Rectal smooth muscle tissue (tissue), 1 donor: ENCODE measurements at regions not wholly inside any gene's neighbourhood (a gene's known extent, or its start where the extent isn't known, plus 50 kb on each side); places are given as distances from the start of the nearest gene placed in this dataset.
"Not testable (repeated sequence)": the region's sequence is repeated elsewhere in the genome, so short reads cannot be mapped to it uniquely, and the experiment has no call there.

ENCODE experiments used
- H3K27ac ChIP-seq: one replicate; pipeline ENCODE4 v1.7.0; 2013; ENCODE audit warnings: low read depth, low read length, inconsistent platforms
- H3K27me3 ChIP-seq: one replicate; pipeline ENCODE4 v1.7.0; 2013; ENCODE audit warnings: low read length; ENCODE audit not compliant: control insufficient read depth, insufficient read depth
- H3K36me3 ChIP-seq: one replicate; pipeline ENCODE4 v1.7.0; 2013; ENCODE audit warnings: low read length; ENCODE audit not compliant: control insufficient read depth, insufficient read depth
- H3K4me1 ChIP-seq: one replicate; pipeline ENCODE4 v1.7.0; 2013; ENCODE audit warnings: low read length; ENCODE audit not compliant: control insufficient read depth, insufficient read depth
- H3K4me3 ChIP-seq: one replicate; pipeline ENCODE4 v1.7.0; 2013; ENCODE audit warnings: low read length
- H3K9ac ChIP-seq: one replicate; pipeline ENCODE4 v1.7.0; 2013; ENCODE audit warnings: low read length

DNA sequence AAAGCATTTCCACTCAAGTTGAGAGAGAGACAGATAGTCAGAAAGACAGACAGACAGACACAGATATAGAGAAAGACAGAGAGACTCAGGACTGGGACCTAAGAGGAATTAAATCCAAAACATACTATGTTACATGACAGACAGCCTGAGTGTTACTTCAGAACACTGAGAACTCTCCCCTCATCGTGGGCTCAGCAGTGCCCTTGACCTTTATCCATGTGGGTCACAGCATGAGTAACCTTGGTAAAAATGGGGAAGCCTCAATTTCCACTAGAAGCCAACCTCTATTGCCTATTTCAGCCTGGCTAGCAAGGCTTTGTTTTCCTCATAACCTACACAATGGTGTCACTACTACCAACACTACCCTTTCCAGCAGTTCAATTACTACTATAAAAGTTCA, 81.9 kb upstream of the TRABD2B start:
- Histone ChIP-seq H3K36me3 (no peaks in the 10 kb centered on the region), H3K9ac (no peak overlapping the region), H3K27me3 (no peaks in the 10 kb centered on the region), H3K27ac (no peak overlapping the region), H3K4me3 (no peak overlapping the region), H3K4me1 (no peaks in the 10 kb centered on the region)

DNA sequence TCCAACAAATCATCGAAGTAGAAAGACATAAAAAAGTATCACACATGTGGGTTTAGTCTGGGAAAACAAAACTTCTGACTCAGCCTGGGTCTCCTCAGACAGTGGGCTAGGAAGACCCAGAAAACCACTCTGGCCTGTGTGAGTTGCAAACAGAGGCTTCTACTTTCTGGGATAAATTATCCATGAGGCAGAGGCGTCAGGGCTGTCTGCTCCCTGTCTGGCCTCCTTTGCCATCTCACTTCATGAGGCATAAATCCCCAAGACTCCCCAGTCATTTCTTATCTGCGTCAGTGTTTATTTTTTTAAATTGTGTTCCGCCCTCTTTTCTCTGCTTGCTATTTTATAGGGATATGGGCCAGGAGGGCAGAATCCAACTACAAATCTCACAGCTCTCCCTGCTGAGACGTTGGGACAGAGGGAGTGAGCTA, 80.6 kb upstream of the TRABD2B start:
- Histone ChIP-seq H3K27ac (no peak overlapping the region), H3K36me3 (no peaks in the 10 kb centered on the region), H3K4me3 (no peak overlapping the region), H3K9ac (no peak overlapping the region), H3K4me1 (no peaks in the 10 kb centered on the region), H3K27me3 (no peaks in the 10 kb centered on the region)

DNA sequence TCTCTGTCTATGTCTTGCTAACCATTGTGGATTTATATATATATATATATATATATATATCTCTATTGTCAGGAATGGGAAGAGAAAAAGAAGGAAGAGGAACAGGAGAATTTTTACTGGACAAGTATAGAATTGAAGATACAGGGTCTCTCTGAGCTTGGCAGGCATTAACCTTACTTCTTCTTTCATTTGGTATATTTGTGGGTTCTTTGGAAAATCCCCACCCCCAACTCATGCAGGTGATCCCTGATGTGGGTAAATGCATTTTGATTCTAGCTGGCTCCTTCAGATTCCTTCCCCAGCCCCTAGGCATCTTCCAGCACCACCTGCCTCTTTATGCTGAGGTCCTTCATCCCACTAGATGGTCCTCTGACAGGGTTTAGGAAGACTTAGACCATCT, 78.8 kb upstream of the TRABD2B start:
- Histone ChIP-seq H3K36me3 (no peaks in the 10 kb centered on the region), H3K4me3 (no peak overlapping the region), H3K4me1 (no peaks in the 10 kb centered on the region), H3K27ac (no peak overlapping the region), H3K9ac (no peak overlapping the region), H3K27me3 (no peaks in the 10 kb centered on the region)

DNA sequence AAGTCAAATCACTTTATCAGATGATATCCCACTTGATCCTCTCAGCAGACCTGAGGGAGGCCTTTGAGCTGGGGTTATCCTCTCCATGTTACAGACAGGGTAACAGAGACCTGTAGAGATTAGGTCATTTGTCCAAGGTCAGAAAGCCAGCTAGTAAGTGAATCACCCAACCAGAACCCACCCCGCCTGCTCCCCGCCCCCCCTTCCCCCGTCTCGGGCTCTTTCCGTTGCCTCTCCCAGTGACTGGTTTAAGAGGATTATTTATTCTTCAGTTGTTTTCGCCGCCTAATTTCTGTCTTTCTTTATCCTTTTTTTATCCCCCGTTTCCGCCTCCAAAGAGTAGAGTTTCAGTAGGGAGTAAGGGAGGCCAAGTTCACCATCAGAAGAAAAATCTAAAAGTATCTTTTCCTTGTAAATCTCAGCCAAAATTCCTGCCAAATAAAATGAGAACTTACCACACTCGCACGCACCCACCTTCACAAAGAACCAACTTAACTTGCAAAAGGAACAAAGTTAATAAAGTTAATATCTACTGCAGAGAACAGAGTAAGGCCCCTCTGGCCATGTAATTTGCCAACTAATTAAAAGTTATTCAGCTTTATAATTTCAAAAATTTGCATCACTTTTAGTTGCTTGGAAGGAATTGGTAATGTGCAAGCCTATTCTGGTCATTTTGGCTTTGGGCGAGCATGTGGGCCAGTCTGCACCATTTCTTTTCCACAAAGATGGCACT, 76.8 kb upstream of the TRABD2B start:
- Histone ChIP-seq H3K27ac (no peak overlapping the region), H3K9ac (no peak overlapping the region), H3K36me3 (no peaks in the 10 kb centered on the region), H3K4me1 (no peaks in the 10 kb centered on the region), H3K27me3 (no peaks in the 10 kb centered on the region), H3K4me3 (no peak overlapping the region)

DNA sequence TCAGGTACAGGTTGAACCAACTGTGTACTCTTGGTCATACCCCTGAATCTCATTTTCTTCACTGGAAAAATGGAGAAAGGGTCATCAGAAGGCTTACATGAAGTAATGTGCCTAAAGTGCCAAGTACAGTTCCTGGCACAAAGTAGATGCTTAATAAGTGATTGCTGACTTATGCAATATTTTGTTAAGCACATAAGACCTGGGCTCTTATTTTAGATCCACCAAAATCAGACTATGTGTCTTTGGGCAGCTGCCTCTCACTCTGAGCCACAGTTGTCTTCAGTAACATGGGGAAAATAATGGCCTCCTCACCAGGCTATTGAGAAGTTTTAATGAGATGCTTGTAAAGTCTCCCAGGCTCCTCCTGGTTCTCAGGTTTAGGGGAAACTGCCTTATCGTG, 74.3 kb upstream of the TRABD2B start:
- H3K27me3 ChIP-seq, result no peaks in the 10 kb centered on the region
- no peak overlapping the region for H3K9ac ChIP-seq
- no peak overlapping the region for H3K27ac ChIP-seq
- no peaks in the 10 kb centered on the region for H3K4me1 ChIP-seq
- no peak overlapping the region for H3K4me3 ChIP-seq
- no peaks in the 10 kb centered on the region for H3K36me3 ChIP-seq

DNA sequence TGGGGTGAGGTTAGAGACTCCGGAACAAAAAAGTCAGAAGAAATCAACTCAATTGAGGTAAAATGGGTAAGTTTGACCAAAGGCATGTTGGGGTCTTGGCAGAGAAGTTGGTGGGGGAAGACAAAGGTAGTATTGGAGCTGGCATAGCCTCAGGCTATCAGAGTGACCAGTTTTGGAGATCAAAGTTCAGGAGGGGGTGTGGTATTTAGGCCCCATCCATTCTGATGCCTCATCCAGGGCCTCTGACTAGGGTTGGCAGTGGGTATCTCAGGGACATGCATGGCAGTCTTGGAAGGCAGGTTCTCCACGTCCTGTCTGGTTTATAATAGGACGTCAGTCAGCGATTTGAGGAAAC, 73.2 kb upstream of the TRABD2B start:
- Histone ChIP-seq H3K36me3 (no peaks in the 10 kb centered on the region), H3K9ac (no peak overlapping the region), H3K4me3 (no peak overlapping the region), H3K27ac (no peak overlapping the region), H3K4me1 (no peaks in the 10 kb centered on the region), H3K27me3 (no peaks in the 10 kb centered on the region)

DNA sequence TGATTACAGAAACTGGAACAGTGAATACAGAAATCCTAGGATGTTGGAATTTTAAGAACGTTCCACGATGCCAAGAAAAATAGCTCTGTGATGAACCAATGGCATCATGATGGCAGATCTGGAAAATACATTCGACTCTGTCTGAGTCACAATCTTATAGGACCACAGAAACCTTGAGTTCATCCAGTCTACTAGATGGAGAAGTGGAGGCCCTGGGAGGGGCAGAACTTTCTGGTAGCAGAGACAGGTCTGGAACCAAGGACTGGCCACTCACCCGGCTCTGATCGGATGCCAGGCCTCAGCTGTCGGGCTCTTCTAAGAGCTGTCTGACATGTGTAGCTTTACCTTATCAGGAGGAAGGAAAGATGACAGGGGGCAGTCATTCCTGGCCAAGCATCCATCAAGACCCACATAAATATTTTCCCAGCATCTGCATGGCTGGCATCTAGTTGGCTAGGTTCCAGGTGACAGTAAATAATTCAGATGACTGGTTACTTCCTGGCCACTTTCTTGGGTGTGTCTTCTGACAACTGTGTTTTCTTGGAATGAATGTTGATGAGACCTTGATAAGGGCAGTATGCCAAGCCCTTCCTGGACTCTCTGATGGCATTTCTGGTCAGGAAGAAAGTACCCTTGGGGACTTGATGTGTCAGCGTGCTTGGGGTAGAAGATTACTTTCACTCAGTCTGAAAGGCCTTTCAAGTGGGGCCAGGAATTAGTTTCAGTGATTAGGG, 72.6 kb upstream of the TRABD2B start:
- Histone ChIP-seq H3K27me3 (no peaks in the 10 kb centered on the region), H3K4me3 (no peak overlapping the region), H3K36me3 (no peaks in the 10 kb centered on the region), H3K27ac (no peak overlapping the region), H3K4me1 (no peaks in the 10 kb centered on the region), H3K9ac (no peak overlapping the region)

DNA sequence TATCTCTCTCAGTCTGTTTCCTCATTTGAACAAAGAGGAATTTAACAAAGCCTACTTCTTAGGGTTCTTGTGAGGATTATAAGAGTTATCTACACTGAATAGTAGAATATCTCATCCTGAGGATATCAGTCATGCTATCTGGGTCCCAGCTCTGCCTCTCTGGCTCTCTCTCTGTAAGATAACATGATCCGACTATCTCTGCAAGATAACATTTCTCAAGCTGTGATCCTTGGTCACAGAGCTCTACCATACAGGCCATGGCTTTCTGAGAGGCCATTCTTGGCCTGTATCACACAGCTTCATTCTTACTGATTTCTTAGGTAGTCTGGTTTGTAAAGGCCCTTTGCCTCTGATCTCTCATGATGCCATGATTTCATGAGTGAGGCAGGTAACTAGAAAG, 71.0 kb upstream of the TRABD2B start:
- Histone ChIP-seq H3K36me3 (no peaks in the 10 kb centered on the region), H3K27me3 (no peaks in the 10 kb centered on the region), H3K27ac (no peak overlapping the region), H3K4me3 (no peak overlapping the region), H3K9ac (no peak overlapping the region), H3K4me1 (no peaks in the 10 kb centered on the region)

DNA sequence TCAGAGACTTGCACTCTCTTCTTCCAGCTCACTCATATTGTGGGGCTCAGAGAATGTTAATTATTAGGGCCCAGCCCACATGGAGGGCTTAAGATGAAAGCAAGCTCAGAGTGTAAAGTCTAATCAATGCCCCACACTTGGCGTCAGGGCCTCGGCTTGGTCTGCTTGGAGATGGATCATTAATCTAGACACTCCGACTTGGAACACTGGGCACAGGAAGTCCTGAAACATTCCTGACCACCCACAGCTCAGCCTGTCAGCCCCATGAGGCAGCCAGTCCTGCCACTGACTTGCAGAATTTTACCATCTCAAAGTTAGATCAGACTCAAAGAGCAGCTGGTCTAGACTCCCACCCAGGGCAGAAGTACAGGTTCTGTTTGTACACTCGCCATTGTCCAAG, 69.8 kb upstream of the TRABD2B start:
- Histone ChIP-seq H3K4me1 (no peaks in the 10 kb centered on the region), H3K4me3 (no peak overlapping the region), H3K9ac (no peak overlapping the region), H3K27ac (no peak overlapping the region), H3K36me3 (no peaks in the 10 kb centered on the region), H3K27me3 (no peaks in the 10 kb centered on the region)

DNA sequence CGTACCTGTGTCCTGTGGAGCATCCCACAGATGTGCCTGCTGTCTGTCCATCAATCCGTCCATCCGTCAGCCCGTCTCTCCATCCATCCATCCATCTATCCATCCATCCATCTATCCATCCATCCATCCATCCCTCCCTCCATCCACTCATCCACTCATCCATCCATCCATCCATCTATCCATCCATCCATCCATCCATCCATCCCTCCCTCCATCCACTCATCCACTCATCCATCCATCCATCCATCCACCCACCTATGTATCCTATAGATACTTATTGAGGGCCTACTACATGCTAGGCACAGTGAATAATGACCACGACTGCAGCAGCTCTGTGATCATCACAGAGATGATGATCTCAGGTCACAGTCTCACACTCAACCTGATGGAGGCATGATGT, 67.5 kb upstream of the TRABD2B start:
- H3K36me3 ChIP-seq, H3K4me1 ChIP-seq, H3K4me3 ChIP-seq: not testable (repeated sequence)

DNA sequence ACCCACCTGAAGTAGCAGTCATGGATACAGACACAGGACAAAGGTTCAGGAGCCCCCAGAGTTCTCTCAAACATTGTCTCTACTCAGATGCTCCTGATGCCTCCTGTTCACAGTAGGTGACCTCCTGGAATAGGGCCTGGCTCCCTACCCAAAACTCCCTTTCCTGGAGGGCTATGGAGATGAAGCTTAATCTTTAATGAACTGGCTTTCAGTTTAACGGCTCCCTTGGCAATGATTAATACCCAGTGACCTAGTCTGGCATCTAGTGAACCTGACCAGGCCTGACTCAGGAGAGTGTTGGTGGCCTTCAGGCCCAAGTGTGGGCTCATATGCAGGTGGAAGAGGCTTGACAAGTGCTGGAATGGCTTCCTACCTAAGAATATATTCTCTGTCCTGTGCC, 65.2 kb upstream of the TRABD2B start:
- H3K9ac ChIP-seq, result no peak overlapping the region
- H3K36me3 ChIP-seq, result no peaks in the 10 kb centered on the region
- no peak overlapping the region for H3K27ac ChIP-seq
- no peaks in the 10 kb centered on the region for H3K27me3 ChIP-seq
- no peak overlapping the region for H3K4me3 ChIP-seq
- no peaks in the 10 kb centered on the region for H3K4me1 ChIP-seq

More for the DNA sequence above, 67.5 kb upstream of the TRABD2B start:
- not testable (repeated sequence) for H3K27ac ChIP-seq, H3K27me3 ChIP-seq, H3K9ac ChIP-seq

DNA sequence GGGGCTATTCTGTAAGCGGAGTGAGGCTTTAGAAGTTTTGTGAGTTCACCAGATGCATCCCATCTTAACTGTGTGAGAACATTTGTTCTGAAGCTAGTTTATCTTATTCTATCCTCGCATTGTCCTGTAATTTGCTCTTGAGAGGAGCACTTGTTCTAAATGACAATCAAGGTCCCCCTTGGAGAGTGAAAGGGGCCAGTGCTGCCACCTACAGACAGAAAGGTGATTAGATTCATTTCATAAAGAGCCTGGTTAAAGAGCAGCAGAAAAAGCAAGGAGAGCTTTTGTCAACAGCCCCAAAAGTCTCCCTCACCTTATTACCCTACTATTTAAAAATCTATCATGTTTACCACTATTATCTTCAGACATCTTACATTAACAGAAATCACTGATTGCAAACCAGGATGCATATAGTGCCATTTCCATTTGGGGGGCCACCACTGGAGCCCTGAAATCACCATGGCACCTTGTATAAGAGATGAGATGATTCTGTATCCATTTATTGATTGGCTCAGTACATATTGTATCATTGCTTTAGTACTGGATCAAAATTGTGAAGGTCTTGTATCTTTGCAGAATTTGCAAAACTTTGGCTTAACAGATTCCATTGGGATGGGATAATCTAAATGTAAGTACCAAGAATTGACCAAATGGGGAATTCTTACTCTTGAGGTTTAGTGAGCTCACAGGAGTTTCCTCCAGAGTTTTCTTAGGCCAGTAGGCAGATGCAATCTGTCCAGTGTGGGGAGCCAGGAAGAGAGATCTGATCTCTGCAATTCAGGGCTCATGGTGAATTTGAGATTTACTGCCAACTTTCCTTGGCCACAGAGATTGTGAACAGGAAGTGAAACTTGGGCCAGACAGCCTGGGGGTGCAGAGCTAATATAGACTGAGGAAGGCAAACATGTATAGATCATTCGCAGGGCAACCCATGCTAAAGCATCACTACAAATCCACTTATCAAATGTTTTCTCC, 64.3 kb upstream of the TRABD2B start:
- Histone ChIP-seq H3K27ac (no peak overlapping the region), H3K36me3 (no peaks in the 10 kb centered on the region), H3K4me1 (no peaks in the 10 kb centered on the region), H3K9ac (no peak overlapping the region), H3K27me3 (no peaks in the 10 kb centered on the region), H3K4me3 (no peak overlapping the region)
